Activated CD4-positive, alpha-beta memory T cell treated with anti-CD3 and anti-CD28 coated beads for 36 hours (primary cell): ENCODE measurements at regions not wholly inside any gene's neighbourhood (a gene's known extent, or its start where the extent isn't known, plus 50 kb on each side); places are given as distances from the start of the nearest gene placed in this dataset.

Source experiments
- CTCF ChIA-PET: fragments of 350-600 bp; sonication (Branson Sonifier 250); formaldehyde crosslinking; loops from one replicate; lab custom pipeline; 2021; ENCODE audit warnings: antibody characterized with exemption, inconsistent platforms; lab: Charles Lee
- POLR2A ChIA-PET: fragments of 350-600 bp; sonication (Branson Sonifier 250); formaldehyde crosslinking; loops from one replicate; lab custom pipeline; 2021; ENCODE audit warnings: antibody characterized with exemption; lab: Charles Lee
- DNase-seq: peaks from one replicate; pipeline ENCODE4 v3.0.0-alpha.2; 2020
- H3K27ac Mint-ChIP-seq: one replicate; pipeline ENCODE4 v1.8.0; 2021; ENCODE audit warnings: mixed read lengths
- H3K27me3 Mint-ChIP-seq: one replicate; pipeline ENCODE4 v1.8.0; 2021; ENCODE audit warnings: mixed read lengths
- H3K36me3 Mint-ChIP-seq: one replicate; pipeline ENCODE4 v1.8.0; 2021; ENCODE audit warnings: mixed read lengths
- H3K4me1 Mint-ChIP-seq: one replicate; pipeline ENCODE4 v1.8.0; 2021; ENCODE audit warnings: low read depth, mixed read lengths
- H3K4me3 Mint-ChIP-seq: one replicate; pipeline ENCODE4 v1.8.0; 2021; ENCODE audit warnings: mild to moderate bottlenecking, mixed read lengths
- H3K9me3 Mint-ChIP-seq: one replicate; pipeline ENCODE4 v1.8.0; 2021; ENCODE audit warnings: mixed read lengths
- intact Hi-C: fragments of 100-400 bp; cut with micrococcal nuclease; formaldehyde crosslinking; loops from one replicate; pipeline ENCODE4 v1.15.1; 2023

- intact Hi-C loops, result no loop called here
- Mint-ChIP-seq H3K36me3 (no peaks in the 10 kb centered on the region), H3K9me3 (peaks cover 6% of the 10 kb centered on the region), H3K4me1 (no peaks in the 10 kb centered on the region), H3K27me3 (no peaks in the 10 kb centered on the region), H3K4me3 (no peak overlapping the region), H3K27ac (no peak overlapping the region)
- ChIA-PET POLR2A (no interaction called here), CTCF (no interaction called here)
- no peak for DNase-seq
These were observed 1189.4 kb upstream of the USP15 start for GRCh38 chr12:61070640-61071414.

GRCh38 chr12:61072717-61073116, 1187.5 kb upstream of the USP15 start:
- Mint-ChIP-seq H3K27me3 (no peaks in the 10 kb centered on the region), H3K27ac (no peak overlapping the region), H3K4me3 (no peak overlapping the region), H3K4me1 (no peaks in the 10 kb centered on the region), H3K9me3 (peaks cover 7% of the 10 kb centered on the region), H3K36me3 (no peaks in the 10 kb centered on the region)
- intact Hi-C loops, result no loop called here
- no peak for DNase-seq
- CTCF ChIA-PET, result no interaction called here
- POLR2A ChIA-PET, result no interaction called here

GRCh38 chr12:61095111-61095510, 1165.1 kb upstream of the USP15 start:
- intact Hi-C loops, result no loop called here
- ChIA-PET CTCF (no interaction called here), POLR2A (no interaction called here)
- peaks cover 4% of the 10 kb centered on the region for H3K9me3 Mint-ChIP-seq
- DNase-seq, result no peak
- H3K36me3 Mint-ChIP-seq, result no peaks in the 10 kb centered on the region
- H3K27ac Mint-ChIP-seq, result no peak overlapping the region
- H3K4me3 Mint-ChIP-seq, result no peak overlapping the region
- no peaks in the 10 kb centered on the region for H3K27me3 Mint-ChIP-seq
- no peaks in the 10 kb centered on the region for H3K4me1 Mint-ChIP-seq

GRCh38 chr12:61098031-61098580, 1162.1 kb upstream of the USP15 start:
- intact Hi-C loops, result no loop called here
- no peak for DNase-seq
- ChIA-PET POLR2A (no interaction called here), CTCF (no interaction called here)
- H3K27me3 Mint-ChIP-seq, result no peaks in the 10 kb centered on the region
- H3K36me3 Mint-ChIP-seq, result no peaks in the 10 kb centered on the region
- H3K4me1 Mint-ChIP-seq, result no peaks in the 10 kb centered on the region
- H3K9me3 Mint-ChIP-seq, result peaks cover 4% of the 10 kb centered on the region
- H3K4me3 Mint-ChIP-seq, result no peak overlapping the region
- no peak overlapping the region for H3K27ac Mint-ChIP-seq

GRCh38 chr12:61107118-61107517, 1153.1 kb upstream of the USP15 start:
- Mint-ChIP-seq H3K27me3 (no peaks in the 10 kb centered on the region), H3K36me3 (no peaks in the 10 kb centered on the region), H3K4me3 (no peak overlapping the region), H3K4me1 (no peaks in the 10 kb centered on the region), H3K27ac (no peak overlapping the region), H3K9me3 (peaks cover 16% of the 10 kb centered on the region)
- DNase-seq, result no peak
- CTCF ChIA-PET, result interaction anchor here (0.6 kb wide), 1 partner anchor 18 kb away, joined by 5 read pairs; no protein-coding TSS in a partner anchor
- POLR2A ChIA-PET, result no interaction called here
- intact Hi-C loops, result no loop called here

GRCh38 chr12:61111218-61111617, 1149.0 kb upstream of the USP15 start:
- no peak overlapping the region for H3K4me3 Mint-ChIP-seq
- intact Hi-C loops, result no loop called here

GRCh38 chr12:61137677-61138414, 1122.4 kb upstream of the USP15 start:
- Mint-ChIP-seq H3K9me3 (peaks cover 14% of the 10 kb centered on the region), H3K27me3 (no peaks in the 10 kb centered on the region), H3K27ac (no peak overlapping the region), H3K36me3 (no peaks in the 10 kb centered on the region), H3K4me1 (no peaks in the 10 kb centered on the region), H3K4me3 (no peak overlapping the region)
- no peak for DNase-seq
- intact Hi-C loops, result no loop called here
- ChIA-PET POLR2A (no interaction called here), CTCF (no interaction called here)

More at GRCh38 chr12:61111218-61111617, 1149.0 kb upstream of the USP15 start:
- Mint-ChIP-seq H3K36me3 (no peaks in the 10 kb centered on the region), H3K4me1 (no peaks in the 10 kb centered on the region), H3K27me3 (no peaks in the 10 kb centered on the region), H3K9me3 (peaks cover 22% of the 10 kb centered on the region), H3K27ac (no peak overlapping the region)
- ChIA-PET POLR2A (no interaction called here), CTCF (interaction anchor here (1.3 kb wide), 1 partner anchor 12 kb away, joined by 3 read pairs; no protein-coding TSS in a partner anchor)
- DNase-seq, result no peak

GRCh38 chr12:61138415-61138759, 1121.8 kb upstream of the USP15 start:
- CTCF ChIA-PET, result no interaction called here
- H3K4me3 Mint-ChIP-seq, result no peak overlapping the region
- H3K27ac Mint-ChIP-seq, result no peak overlapping the region
- DNase-seq, result no peak
- H3K36me3 Mint-ChIP-seq, result no peaks in the 10 kb centered on the region
- intact Hi-C loops, result no loop called here
- peaks cover 12% of the 10 kb centered on the region for H3K9me3 Mint-ChIP-seq
- H3K27me3 Mint-ChIP-seq, result no peaks in the 10 kb centered on the region
- H3K4me1 Mint-ChIP-seq, result no peaks in the 10 kb centered on the region
- POLR2A ChIA-PET, result no interaction called here

- DNase-seq, result no peak
- intact Hi-C loops, result no loop called here
- ChIA-PET POLR2A (no interaction called here), CTCF (no interaction called here)
- H3K4me1 Mint-ChIP-seq, result no peaks in the 10 kb centered on the region
- H3K27ac Mint-ChIP-seq, result no peak overlapping the region
- H3K27me3 Mint-ChIP-seq, result no peaks in the 10 kb centered on the region
- no peak overlapping the region for H3K4me3 Mint-ChIP-seq
- no peaks in the 10 kb centered on the region for H3K36me3 Mint-ChIP-seq
- peaks cover 30% of the 10 kb centered on the region for H3K9me3 Mint-ChIP-seq
These were observed 1098.2 kb upstream of the USP15 start for GRCh38 chr12:61161961-61162360.

- intact Hi-C loops, result no loop called here
- CTCF ChIA-PET, result no interaction called here
These were observed 1071.2 kb upstream of the USP15 start for GRCh38 chr12:61188801-61189595.

GRCh38 chr12:61213646-61214045, 1046.6 kb upstream of the USP15 start:
- intact Hi-C loops, result no loop called here
- Mint-ChIP-seq H3K4me3 (no peak overlapping the region), H3K4me1 (no peaks in the 10 kb centered on the region), H3K36me3 (no peaks in the 10 kb centered on the region), H3K27ac (no peak overlapping the region), H3K9me3 (no peaks in the 10 kb centered on the region), H3K27me3 (no peaks in the 10 kb centered on the region)
- CTCF ChIA-PET, result no interaction called here
- POLR2A ChIA-PET, result no interaction called here
- no peak for DNase-seq

More at GRCh38 chr12:61188801-61189595, 1071.2 kb upstream of the USP15 start:
- Mint-ChIP-seq H3K36me3 (no peaks in the 10 kb centered on the region), H3K4me3 (no peak overlapping the region), H3K27me3 (no peaks in the 10 kb centered on the region), H3K4me1 (no peaks in the 10 kb centered on the region), H3K27ac (no peak overlapping the region), H3K9me3 (peaks cover 12% of the 10 kb centered on the region)
- POLR2A ChIA-PET, result no interaction called here
- no peak for DNase-seq

- CTCF ChIA-PET, result no interaction called here
- Mint-ChIP-seq H3K27ac (no peak overlapping the region), H3K4me1 (no peaks in the 10 kb centered on the region), H3K4me3 (no peak overlapping the region), H3K9me3 (peaks cover 7% of the 10 kb centered on the region), H3K36me3 (no peaks in the 10 kb centered on the region), H3K27me3 (no peaks in the 10 kb centered on the region)
- intact Hi-C loops, result no loop called here
- DNase-seq, result no peak
- POLR2A ChIA-PET, result no interaction called here
These were observed 1039.9 kb upstream of the USP15 start for GRCh38 chr12:61220337-61220736.
